GM19023 (cell line): ENCODE measurements at regions not wholly inside any gene's neighbourhood (a gene's known extent, or its start where the extent isn't known, plus 50 kb on each side); places are given as distances from the start of the nearest gene placed in this dataset.

Experiments
- ATAC-seq: cut with Tn5 transposase; IDR thresholded peaks from one replicate; pipeline ENCODE4 v1.9.1; 2021; ENCODE audit warnings: mild to moderate bottlenecking, moderate library complexity; ENCODE audit not compliant: unreplicated experiment

DNA sequence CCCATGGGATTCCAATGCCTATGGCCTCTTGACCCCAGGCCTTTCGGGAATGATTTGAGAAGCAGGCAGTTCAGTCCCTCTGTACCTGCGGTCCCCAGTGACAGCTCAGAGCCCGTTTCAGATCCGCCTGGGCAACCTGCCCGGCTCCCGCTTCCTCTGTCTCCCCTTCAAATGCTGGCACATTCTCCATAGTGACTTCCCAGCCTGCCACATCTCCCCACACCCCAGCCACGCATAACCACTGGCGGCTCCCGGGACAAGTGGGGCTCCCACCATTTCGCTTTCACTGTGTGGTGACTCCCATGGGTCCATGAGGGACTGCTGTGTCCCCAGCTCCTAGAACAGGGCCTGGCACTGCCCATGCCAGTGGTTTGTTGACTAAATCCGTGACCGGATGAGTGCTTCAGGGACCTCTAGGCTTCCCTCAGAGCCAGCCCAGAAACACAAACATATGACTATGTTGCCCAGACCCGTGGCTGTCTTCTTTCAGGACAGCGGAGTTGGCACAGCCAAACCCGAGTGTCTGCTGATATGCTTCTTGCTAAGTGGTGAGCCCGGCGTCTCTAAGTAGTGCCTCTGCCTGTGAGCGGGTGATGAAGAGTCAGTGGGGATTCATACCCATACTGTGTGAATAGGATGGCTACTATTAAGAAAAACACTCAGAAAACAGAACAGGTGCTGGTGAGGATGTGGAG, 91.2 kb downstream of the GLI2 start:
- no peak for ATAC-seq

DNA sequence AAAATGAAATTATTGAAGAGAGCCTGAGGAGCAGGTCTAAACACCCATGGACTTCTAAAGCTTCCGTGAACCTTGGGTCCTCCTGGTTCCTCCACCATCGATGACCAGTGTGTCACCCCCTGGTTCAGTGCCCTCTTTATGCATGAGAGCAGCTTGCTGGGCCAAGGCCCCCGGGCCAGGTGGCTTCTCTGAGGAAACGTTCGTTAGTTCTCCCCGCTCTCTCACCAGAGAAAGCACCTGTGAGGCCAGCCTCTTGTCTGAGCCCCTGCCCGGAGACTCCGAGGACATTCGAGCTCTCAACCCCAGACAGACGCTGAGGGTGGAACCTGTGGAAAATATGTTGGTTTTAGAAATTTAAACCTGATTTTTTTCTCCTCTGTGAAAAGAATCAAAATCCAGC, 92.4 kb downstream of the GLI2 start:
- ATAC-seq = no peak

DNA sequence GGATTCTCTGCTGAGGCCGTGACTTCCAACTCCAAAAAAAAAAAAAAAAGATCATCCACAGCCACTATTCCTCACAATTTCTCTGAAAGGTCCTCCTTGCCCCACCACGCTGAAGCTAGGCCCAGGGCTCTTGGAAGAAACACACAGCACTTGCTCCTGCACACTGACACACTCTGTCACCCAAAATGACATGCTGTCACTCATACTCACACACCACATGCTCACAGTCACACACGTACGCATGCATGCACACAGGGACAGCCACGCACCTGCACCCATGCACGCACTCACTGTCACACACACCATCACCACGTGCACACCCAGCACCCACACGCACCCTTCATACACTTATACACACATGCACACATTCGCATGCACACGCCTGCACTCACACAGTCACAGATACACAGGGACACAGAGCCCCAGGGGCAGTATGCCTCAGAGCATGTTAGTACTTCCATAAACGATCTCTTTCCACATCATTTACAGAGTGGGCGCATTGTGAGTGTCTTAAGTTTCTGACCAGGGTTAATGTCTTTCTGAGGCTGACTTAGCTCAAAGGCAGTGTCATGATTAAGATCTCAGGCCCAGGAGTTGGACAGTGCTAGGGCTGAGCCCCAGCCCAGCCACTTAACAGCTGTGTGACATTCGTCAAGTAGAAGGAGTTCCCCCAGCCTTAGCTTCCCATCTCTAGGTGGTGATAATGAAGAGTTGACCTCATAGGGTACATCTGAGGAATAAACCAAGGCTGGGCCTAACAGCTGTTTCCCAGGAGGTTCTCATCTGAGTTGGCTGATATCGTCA, 93.4 kb downstream of the GLI2 start:
- ATAC-seq = no peak

DNA sequence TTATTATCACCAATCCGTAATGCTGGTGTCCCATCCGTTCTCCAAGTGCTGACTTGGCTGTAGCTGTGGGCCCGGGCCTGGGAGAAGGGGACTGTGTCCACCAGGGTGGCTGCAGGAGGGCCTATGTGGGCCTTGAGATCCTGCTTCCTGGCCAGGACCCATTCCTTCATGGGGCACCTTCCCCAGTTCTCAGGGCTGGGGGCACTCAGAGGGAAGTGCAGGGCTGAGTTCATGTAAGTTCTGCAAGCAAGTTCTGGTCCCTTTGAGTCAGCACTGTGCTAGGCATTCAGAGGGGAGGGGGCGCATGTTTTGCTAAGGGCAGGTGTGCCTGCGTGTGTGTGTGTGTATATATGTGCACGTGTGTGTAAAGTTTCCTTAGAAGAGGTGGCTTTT, 94.0 kb downstream of the GLI2 start:
- no peak for ATAC-seq

DNA sequence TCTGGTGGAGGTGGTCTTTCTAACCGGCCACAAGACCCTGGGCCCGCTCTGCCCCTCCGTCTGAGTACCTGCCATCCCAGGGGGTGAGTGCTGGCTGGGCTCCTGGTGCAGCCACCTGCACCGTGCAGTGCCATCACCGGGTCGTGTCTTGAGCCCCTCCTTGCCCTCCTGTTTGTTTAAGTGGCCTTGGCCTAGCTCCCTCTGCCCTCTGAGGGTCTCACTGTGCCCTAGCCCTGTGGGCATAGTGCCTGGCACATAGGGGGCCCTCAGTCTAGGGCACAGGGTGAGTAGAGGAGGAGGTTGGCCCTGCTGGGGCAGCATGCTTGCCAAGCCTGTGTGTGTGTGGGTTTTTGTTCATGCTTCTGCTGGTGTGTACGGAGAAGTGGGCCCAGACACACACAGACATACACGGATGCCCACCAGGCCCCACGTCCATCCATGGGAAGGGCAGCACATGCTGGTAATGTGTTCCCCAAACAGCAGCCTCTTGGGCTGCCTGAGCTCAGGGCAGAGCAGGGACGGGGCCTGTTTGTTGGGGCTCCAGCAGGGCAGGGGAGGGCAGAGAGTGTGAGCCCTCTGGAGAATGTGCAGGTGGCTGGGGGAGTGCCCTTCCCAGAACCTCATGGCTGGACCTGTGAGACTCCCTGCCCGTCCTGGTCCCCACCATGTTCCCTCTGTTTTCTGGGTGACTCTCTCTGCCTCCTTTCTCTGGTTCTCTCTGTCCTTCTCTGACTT, 94.6 kb downstream of the GLI2 start:
- no peak for ATAC-seq

DNA sequence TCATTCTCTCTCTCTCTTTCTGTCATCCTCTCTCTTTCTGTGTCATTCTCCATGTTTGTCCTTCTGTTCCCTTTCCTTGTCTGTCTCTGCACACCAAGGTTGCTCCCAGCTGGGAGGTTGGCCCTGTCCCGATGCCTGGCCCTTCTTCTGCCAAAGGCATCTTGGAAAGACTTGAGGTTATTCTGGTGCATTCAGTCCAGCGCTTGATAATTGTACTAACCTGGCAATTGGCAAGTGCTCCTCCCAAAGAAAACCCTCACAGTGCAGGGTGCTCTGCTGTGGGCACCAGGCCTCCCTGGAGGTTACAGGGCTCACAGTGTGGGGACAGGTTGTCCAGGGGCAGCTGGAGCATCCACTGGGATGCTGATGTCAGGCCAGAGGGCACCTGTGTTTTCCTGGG, 95.4 kb downstream of the GLI2 start:
- ATAC-seq = no peak

DNA sequence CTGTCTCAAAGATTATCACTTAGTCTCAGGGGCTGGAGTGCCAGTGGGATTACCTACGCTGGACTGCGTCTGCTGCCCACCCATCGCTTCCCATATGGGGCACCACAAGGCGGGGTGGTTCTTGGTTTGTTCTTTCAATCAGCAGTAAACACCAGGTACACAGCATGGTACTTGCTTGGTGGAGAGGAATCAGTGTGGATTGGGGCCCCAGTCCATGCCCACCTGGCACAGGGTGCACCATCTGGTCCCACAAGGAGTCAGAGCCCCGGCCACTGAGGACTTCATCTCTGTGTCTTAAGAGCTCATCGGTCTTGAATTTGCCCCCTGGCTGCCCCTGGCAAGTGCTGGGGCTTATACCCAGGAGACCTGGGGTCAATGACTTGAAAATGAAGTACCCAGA, 96.2 kb downstream of the GLI2 start:
- ATAC-seq = no peak

DNA sequence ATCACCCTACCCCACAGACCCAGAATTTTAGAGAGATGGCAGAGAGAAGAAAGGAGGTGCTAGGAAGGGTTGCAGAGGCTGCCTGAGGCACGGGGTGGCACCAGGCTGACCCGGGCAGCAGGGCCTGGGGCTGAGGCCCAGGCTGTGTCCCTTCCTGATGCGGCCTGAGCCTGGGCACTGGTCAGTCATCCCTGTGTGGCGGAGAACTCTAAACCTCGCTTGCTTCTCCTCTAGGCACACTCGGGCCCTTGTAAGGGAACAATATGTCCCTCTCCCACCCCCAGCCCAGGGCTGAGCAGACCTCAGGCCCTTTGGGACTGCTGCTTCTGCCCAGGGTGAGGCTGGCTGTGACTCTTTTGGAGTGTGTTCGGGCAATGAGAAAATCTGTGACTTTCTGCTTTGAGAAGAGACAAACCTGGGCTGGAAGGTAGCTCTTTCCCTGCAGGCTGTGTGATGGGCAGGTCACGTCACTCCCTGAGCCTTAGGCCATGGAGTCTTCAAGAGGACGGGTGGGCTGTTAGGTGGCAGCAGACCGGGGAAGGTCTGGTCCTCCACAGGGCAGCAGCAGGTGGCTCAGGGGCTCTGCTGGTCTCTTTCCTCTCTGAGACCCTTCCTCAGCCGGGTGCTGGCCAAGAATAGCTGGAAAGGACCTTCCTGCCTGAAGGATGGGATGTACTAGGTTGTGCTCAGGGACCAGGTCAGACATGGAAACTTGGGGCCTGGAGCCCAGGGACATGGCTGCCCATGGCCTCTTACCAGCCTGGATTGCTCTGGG, 96.8 kb downstream of the GLI2 start:
- no peak for ATAC-seq

DNA sequence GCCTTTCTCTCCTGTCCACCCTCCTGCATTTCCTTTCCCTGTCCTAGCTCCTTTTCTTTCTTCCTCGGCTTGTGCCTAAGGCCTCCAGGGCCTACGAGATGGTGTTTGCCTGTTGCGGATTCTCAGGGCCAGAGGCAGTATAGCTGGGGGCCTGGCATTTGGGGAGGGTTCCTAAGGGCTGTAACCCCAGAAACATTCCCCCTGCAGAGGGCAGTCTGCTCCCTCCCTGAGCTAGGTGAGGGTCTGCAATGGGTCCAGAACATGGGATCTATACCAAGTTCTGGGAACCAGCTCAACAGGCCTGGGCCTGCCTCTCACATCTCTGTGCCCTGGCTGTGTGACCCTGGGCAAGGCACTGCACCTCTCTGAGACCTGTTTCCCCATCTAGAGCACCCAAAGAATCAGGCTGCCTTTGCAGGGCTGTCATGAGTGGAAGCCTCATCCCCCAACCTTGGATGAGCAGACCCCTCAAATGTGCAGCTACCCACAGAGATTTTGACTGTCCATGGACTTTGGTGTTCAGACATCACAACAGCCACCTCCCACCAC, 97.5 kb downstream of the GLI2 start:
- ATAC-seq = no peak

DNA sequence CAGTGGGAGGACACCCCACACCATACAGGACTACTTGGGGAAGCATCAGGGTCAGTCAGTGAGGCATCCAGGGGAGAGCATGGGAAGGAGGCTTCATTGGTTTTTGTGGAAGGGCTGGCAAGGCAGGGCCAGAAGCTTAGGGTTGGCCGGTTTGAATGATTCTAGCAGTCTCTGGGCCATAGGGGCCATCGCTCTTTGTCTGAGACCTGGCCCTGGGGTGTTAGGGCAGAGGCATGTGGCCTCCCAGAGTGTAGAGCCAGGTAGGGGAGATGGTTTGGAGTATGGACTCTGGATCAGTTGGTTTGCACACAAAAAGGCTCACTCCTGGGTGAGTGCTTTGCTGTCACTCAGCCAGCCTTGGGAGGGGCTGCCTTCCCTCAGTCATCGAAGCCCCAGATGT, 98.5 kb downstream of the GLI2 start:
- no peak for ATAC-seq

DNA sequence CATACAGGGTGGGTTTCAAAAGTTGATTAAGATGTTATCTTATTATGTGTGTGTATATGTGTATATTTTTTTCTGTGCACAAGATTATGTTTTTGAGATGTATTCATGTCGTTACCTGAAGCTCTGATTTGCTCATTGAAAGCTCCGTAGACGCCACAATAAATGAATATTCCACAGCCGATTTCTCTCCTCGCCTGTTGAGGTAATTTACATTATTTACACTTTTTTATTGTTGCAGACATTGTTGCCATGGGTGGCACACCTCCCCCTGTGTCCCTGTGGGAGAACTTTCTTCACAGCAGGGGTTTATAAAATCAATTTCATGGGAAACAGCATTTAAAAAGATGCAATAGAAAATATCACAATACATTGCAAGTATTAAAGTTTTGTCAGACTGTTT, 100.6 kb downstream of the GLI2 start:
- no peak for ATAC-seq

DNA sequence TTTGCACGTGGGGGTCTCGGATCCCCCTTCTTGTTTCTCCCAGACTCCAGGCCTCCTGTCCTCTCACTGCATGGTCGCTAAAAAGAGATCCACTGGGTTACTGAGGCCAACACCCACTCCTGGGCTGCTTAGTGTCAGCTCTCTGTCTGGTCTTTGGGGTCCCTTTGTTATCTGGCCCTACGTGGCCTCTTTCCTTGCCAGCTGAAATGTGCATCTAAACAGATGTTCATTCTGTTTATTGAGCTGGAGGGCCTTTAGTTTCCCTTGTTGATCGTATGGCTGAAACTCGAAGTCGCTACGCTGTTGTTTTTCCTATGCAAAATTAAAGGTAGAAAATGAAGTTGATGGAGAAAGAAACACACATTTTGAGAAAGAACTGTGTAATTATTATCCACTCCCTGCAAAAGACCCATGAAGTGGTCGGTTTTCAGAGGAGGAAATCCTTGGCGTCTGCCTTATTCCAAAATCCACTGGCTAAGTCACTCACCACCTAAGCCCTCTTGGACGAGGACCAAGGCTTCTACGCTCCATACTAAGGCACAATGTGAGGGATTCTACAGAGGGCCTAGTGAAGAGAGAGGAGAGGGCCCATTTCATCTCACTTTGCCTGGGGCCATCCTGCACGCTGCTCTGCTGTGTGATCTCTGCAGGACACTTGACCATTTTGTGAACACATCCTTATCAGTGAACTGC, 105.3 kb downstream of the GLI2 start:
- ATAC-seq = no peak

DNA sequence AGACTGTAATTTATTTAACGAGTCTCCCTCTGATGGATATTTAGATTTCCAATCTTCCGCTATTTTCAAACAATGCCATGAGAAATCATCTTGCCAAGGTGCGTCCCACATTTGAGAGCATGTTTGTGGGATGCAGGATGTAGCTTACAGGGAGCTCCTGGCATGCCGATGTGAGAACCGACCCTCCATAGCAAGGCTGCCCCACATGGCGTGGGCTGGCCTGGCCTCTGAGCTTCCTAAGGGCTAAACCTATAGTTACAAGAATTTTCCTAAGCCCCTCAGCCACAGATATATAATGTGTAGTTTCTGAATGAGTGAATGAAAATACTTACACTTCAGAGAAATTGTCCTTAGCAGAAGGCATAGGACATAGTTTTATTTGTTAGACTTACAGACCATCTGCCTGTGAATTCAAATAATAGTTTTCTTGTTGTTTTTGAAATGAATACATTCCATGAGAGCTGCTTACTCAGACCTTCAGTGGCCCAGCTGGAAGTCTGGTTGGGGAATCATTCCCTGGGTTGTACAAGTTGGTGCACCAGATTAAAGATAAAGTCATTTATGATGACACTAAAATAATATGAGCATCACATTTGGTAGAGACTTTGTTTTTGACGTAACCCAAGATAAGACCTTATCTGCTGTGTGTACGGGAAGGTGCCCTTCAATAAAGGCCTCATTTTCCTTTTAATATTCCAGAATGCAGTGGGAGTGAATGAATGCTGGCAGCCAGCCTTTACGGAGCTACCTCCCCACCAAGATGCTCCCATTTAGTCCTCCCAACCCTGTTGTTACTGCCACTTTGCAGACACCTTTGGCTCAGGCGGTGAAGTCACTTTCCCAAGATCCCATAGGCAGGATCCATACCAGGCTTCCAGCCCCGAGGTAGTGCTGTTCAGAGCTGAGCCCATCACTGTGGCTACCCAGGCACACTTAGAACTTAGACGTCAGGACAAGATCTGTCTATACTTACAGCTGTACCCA, 107.1 kb downstream of the GLI2 start:
- no peak for ATAC-seq

DNA sequence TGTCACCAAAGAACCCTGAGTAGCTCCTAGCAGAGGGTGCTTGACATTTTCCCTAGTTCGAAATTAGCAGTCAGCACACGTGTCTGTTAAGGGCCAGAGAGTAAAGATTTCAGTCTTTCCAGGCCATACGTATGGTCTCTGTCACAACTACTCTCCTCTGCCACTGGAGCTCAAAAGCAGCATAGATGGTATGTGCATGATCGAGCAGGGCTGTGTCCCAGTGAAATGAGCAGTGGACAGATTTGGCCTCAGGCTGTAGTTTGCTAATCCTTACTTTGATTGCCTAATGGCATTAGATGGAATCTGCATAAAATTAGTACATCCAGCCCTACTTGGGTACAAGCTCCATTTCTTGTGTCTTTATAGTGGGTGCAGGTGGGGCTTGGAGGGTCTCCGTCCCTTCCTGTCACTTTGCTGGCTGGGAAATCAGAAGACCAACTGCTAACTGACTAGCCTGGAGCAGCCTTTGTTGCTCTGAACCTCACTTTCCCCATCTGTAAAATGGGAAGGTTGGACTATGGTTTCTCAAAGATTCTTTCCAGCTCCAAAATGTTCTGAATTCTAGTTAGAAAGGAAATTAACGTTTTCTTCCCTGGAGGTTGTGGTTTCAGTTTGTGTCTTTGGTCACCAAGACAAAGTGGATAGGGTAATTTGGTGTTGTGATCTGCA, 108.5 kb downstream of the GLI2 start:
- ATAC-seq = no peak

DNA sequence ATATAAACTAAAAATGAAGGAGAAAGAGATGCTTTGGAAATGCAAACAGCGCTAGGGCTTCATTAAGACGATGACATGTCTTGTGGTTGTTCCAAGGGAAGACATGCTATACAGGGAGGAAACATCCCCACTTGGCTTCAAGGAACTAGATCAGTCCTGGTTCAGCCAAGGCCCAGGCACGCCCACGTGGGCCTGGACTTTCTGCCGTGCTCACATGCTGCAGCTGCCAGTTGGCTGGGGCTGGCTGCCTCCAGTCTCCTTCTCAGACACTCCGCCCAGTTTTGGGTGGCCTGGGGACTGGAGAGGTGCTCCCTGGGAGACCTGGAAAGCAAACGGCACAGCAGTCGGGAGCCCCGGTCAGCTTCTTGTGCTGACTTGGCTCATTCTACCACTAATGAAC, 109.6 kb downstream of the GLI2 start:
- no peak for ATAC-seq

DNA sequence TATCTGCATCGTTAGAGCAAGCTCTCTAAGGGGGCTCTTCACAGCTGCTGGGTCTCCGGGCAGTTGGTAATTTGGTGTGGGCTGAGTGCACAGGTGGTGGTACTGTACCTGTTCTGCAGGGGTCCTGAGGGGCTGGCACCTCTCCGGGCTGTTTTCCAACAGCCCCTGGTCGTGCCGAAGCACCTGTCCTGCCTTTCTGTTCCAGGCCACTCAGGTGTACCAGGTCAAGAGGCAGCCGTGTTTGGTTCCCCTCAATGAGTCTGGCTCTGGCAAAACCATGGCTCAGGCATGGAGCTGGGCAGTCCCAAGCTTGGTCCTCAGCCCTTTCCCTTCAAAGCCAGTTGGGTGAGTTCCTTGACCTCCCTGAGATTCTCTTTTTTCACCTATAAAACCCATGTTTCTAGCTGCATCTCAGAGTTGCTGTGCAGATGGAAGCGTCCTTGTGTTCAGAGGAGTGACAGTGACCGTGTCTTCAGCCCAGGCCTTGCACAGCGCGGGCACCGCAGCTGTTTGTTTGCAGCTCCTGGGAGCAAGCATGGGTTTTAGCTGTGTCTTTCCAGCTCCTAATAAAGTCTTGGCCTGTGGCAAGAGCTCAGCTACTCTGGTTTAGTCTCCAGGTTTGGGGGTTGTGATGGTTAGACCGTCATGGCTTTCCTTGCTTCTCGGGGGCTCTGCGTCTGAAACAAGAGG, 110.9 kb downstream of the GLI2 start:
- no peak for ATAC-seq

DNA sequence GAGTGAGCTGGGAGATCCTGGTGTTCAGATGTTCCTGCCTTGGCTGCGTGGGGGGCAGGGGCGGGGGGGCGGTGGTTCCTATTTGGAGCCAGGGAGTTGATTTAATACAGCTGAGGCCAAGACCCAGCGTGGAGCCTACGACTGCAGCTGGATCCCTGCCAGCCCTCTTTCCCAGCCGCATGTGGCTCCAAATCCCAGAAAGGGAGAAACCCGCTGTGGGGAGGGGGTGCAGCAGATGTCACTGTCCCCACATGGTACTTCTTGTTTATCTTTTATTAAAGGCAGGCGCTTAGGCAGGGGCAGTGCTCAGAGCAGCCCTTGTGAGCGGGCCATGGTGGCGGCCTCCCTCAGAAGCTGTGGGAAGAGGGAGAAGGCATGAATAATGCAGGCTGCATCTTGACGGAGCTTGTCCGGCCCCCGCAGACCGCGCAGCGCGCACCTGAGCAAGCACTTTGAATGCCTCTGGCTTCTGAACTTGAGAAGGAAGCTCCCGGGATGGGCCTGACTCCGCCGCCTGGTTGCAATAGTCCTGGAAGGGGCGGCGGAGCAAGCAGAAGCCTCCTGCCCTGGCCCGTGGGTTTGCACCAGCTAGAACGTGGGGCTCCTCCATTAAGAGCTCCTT, 112.1 kb downstream of the GLI2 start:
- ATAC-seq = no peak

DNA sequence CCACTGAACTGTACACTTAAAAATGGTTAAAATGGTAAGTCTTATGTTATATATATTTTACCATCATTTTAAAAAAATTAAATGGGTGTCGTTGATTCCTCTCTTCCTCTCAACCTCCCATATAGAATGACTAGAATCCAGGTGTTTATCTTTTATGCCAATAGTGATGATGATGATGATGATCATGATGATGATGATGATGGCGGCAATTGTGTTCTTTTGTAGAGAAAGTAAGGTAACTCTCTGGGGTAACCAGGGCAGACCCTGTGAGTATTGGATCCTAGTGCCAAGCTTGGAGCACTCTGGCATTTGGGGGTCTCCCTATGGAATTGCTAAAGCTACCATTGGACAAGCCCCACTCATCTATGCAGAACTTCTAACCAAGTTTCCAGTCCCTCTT, 113.6 kb downstream of the GLI2 start:
- ATAC-seq = no peak
